PC-3 (cell line): ENCODE measurements at regions not wholly inside any gene's neighbourhood (a gene's known extent, or its start where the extent isn't known, plus 50 kb on each side); places are given as distances from the start of the nearest gene placed in this dataset.

ENCODE experiments used
- ATAC-seq: fragments of 200-7000 bp; cut with Tn5 transposase; 2 replicates; pipeline ENCODE4 v1.9.1; 2020; ENCODE audit warnings: mild to moderate bottlenecking, moderate library complexity
- BruUV-seq: library from RNA; stranded (reverse); fragments of 400-500 nt; replicated peaks from 2 replicates; lab custom pipeline; 2021; lab: Mats Ljungman, UMichigan
- CTCF ChIA-PET: fragments of 300-600 bp; sonication (Branson Sonifier 250); formaldehyde crosslinking; loops from one replicate; lab custom pipeline; 2022; ENCODE audit warnings: antibody characterized with exemption; lab: Charles Lee
- POLR2A ChIA-PET: fragments of 300-600 bp; sonication (Branson Sonifier 250); formaldehyde crosslinking; loops from one replicate; lab custom pipeline; 2022; ENCODE audit warnings: antibody characterized with exemption; ENCODE audit not compliant: unreplicated experiment; lab: Charles Lee
- DNase-seq: peaks from one replicate; pipeline ENCODE4 v3.0.0-alpha.2; 2015
- H2AFZ ChIP-seq: fragments of 300-600 bp; sonication (generic); 2 replicates; pipeline ENCODE4 v1.6.0; 2016; ENCODE audit warnings: antibody characterized with exemption, low read length
- H3F3A ChIP-seq: fragments of 300-600 bp; sonication (generic); one replicate; pipeline ENCODE4 v1.6.0; 2017; ENCODE audit warnings: antibody characterized with exemption, low read length, control low read depth, mild to moderate bottlenecking; ENCODE audit not compliant: unreplicated experiment
- H3K27ac ChIP-seq: fragments of 300-600 bp; sonication (generic); 2 replicates; pipeline ENCODE4 v1.5.1; 2016; ENCODE audit warnings: mild to moderate bottlenecking, low read length
- H3K27me3 ChIP-seq: fragments of 300-600 bp; sonication (generic); 2 replicates; pipeline ENCODE4 v1.6.1; 2016; ENCODE audit warnings: low read length, mixed read lengths
- H3K36me3 ChIP-seq: fragments of 300-600 bp; sonication (generic); 2 replicates; pipeline ENCODE4 v1.6.1; 2016; ENCODE audit warnings: low read depth, mixed run types, low read length, mixed read lengths
- H3K4me1 ChIP-seq: fragments of 300-600 bp; sonication (generic); 2 replicates; pipeline ENCODE4 v1.5.1; 2016; ENCODE audit warnings: low read length; ENCODE audit not compliant: insufficient read depth
- H3K4me2 ChIP-seq: fragments of 300-600 bp; sonication (generic); 2 replicates; pipeline ENCODE4 v1.6.0; 2016; ENCODE audit warnings: low read length
- H3K4me3 ChIP-seq: fragments of 300-600 bp; sonication (generic); 2 replicates; pipeline ENCODE4 v1.5.1; 2016; ENCODE audit warnings: mild to moderate bottlenecking, low read length, mixed read lengths
- H3K79me2 ChIP-seq: fragments of 300-600 bp; sonication (generic); 2 replicates; pipeline ENCODE4 v1.6.1; 2017; ENCODE audit warnings: low read length, mixed read lengths
- H3K9ac ChIP-seq: fragments of 300-600 bp; sonication (generic); 2 replicates; pipeline ENCODE4 v1.6.0; 2016; ENCODE audit warnings: mild to moderate bottlenecking, low read length
- H3K9me2 ChIP-seq: fragments of 300-600 bp; sonication (generic); replicated peaks from 2 replicates; pipeline ENCODE4 v1.6.1; 2016; ENCODE audit warnings: mixed run types, low read length, mixed read lengths
- H3K9me3 ChIP-seq: fragments of 300-600 bp; sonication (generic); 2 replicates; pipeline ENCODE4 v1.6.1; 2016; ENCODE audit warnings: low read length, mixed read lengths
- H4K20me1 ChIP-seq: fragments of 300-600 bp; sonication (generic); 2 replicates; pipeline ENCODE4 v1.6.1; 2016; ENCODE audit warnings: low read length, mixed read lengths
- EZH2 ChIP-seq: fragments of 300-600 bp; sonication (generic); IDR thresholded peaks from one replicate; pipeline ENCODE4 v1.6.1; 2017; ENCODE audit warnings: antibody characterized with exemption, mild to moderate bottlenecking, low read length; ENCODE audit not compliant: unreplicated experiment
- EZH2phosphoT487 ChIP-seq: fragments of 300-600 bp; sonication (generic); IDR thresholded peaks from 2 replicates; pipeline ENCODE4 v1.6.1; 2018; ENCODE audit warnings: mild to moderate bottlenecking, antibody characterized with exemption, low read length, borderline replicate concordance
- intact Hi-C: fragments of 100-400 bp; cut with micrococcal nuclease; formaldehyde crosslinking; loops from 2 replicates; pipeline ENCODE4 v1.9.0; 2023
- TF ChIP-seq, protein P1 (sequence below): fragments of 300-600 bp; sonication (generic); conservative IDR thresholded peaks from 2 replicates; pipeline ENCODE4 v1.5.1; 2017; ENCODE audit warnings: antibody characterized with exemption, low read depth, mild to moderate bottlenecking, low read length

DNA sequence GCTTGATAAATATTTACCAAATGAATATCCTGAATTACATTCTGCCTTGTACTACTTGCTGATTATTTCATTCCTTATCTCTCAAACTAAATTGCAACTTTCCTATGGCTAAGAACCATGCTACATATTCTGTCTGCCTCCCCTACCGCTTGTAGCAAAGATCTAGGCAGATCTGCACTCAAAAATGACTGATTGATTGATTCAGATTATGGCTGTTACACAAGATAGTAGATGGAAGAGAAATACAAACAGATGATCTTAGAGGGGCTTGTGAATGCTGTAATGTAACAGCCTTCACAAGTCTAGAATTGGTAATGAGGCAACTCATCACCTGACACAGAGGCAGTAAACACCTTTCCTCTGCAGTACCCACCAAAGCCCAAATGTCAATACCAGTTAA is 446.1 kb downstream of the PRELID2 start:
- DNase-seq (no peak), ATAC-seq (no peak)
- CTCF ChIA-PET: no interaction called here
- no peak overlapping the region for H2AFZ ChIP-seq
- H3K9me3 ChIP-seq: no peaks in the 10 kb centered on the region
- no peak overlapping the region for H3K4me3 ChIP-seq
- no peak overlapping the region for H3K27ac ChIP-seq
- no peaks in the 10 kb centered on the region for H3K27me3 ChIP-seq
- intact Hi-C loops: no loop called here
- H3K79me2 ChIP-seq: no peaks in the 10 kb centered on the region
- BruUV-seq: no TSS peak
- POLR2A ChIA-PET: no interaction called here
- H4K20me1 ChIP-seq: no peaks in the 10 kb centered on the region
- no peaks in the 10 kb centered on the region for H3K4me1 ChIP-seq
- H3K4me2 ChIP-seq: no peak overlapping the region
- no peaks in the 10 kb centered on the region for H3K36me3 ChIP-seq
- H3F3A ChIP-seq: no peaks in the 10 kb centered on the region
- no peaks in the 10 kb centered on the region for H3K9me2 ChIP-seq
- TF ChIP-seq, protein P1, sequence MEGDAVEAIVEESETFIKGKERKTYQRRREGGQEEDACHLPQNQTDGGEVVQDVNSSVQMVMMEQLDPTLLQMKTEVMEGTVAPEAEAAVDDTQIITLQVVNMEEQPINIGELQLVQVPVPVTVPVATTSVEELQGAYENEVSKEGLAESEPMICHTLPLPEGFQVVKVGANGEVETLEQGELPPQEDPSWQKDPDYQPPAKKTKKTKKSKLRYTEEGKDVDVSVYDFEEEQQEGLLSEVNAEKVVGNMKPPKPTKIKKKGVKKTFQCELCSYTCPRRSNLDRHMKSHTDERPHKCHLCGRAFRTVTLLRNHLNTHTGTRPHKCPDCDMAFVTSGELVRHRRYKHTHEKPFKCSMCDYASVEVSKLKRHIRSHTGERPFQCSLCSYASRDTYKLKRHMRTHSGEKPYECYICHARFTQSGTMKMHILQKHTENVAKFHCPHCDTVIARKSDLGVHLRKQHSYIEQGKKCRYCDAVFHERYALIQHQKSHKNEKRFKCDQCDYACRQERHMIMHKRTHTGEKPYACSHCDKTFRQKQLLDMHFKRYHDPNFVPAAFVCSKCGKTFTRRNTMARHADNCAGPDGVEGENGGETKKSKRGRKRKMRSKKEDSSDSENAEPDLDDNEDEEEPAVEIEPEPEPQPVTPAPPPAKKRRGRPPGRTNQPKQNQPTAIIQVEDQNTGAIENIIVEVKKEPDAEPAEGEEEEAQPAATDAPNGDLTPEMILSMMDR: no peak
- TF ChIP-seq EZH2 (no peak), EZH2phosphoT487 (no peak)
- H3K9ac ChIP-seq: no peak overlapping the region

DNA sequence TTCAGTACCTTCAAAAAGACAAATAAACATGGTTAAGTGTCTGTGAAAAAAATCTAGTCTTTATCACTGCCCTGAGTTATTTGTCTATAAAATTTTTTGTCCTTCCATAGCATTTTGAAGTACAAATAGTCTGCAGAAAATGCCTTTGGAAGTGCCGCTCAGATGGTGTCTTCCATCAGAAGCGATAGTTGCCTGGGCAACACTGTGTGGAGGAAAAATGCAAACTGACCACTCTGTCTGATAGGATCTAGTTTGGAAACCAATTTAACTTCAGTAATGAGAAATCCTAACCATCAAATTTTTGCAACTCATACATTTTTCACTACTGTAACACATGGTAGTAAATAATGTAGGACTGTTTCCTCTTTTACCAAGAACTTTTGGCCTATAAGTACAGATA is 449.9 kb downstream of the PRELID2 start:
- H3F3A ChIP-seq: no peaks in the 10 kb centered on the region
- ATAC-seq (no peak), DNase-seq (no peak)
- TF ChIP-seq EZH2phosphoT487 (no peak), EZH2 (no peak)
- TF ChIP-seq, protein P1: no peak
- no peak overlapping the region for H2AFZ ChIP-seq
- H3K4me2 ChIP-seq: no peak overlapping the region
- ChIA-PET POLR2A (no interaction called here), CTCF (no interaction called here)
- no peaks in the 10 kb centered on the region for H4K20me1 ChIP-seq
- H3K79me2 ChIP-seq: no peaks in the 10 kb centered on the region
- no peaks in the 10 kb centered on the region for H3K36me3 ChIP-seq
- H3K4me1 ChIP-seq: no peaks in the 10 kb centered on the region
- no peak overlapping the region for H3K4me3 ChIP-seq
- no peaks in the 10 kb centered on the region for H3K27me3 ChIP-seq
- H3K9ac ChIP-seq: no peak overlapping the region
- intact Hi-C loops: no loop called here
- no peaks in the 10 kb centered on the region for H3K9me3 ChIP-seq
- H3K27ac ChIP-seq: no peak overlapping the region
- no TSS peak for BruUV-seq
- no peaks in the 10 kb centered on the region for H3K9me2 ChIP-seq

DNA sequence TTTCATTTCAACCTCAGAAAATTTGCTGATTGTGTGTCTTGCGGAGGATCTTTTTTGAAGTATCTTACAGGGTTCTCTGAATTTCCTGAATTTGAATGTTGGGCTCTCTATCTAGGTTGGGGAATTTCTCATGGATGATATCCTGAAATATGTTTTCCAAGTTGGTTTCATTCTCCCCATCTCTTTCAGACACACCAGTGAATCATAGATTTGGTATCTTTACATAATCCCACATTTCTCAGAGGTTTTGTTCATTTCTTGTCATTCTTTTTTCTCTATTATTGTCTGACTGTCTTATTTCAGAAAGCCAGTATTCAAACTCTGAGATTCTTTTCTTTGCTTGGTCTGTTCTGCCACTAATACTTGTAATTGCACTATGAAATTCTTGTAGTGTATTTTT is 456.9 kb downstream of the PRELID2 start:
- TF ChIP-seq EZH2 (no peak), EZH2phosphoT487 (no peak)
- TF ChIP-seq, protein P1: no peak
- H3K9me2 ChIP-seq: no peaks in the 10 kb centered on the region
- intact Hi-C loops: no loop called here
- no peaks in the 10 kb centered on the region for H3K27me3 ChIP-seq
- H3K9me3 ChIP-seq: no peaks in the 10 kb centered on the region
- no peaks in the 10 kb centered on the region for H4K20me1 ChIP-seq
- no peak overlapping the region for H3K4me2 ChIP-seq
- H3K4me1 ChIP-seq: no peaks in the 10 kb centered on the region
- no peaks in the 10 kb centered on the region for H3K36me3 ChIP-seq
- DNase-seq (no peak), ATAC-seq (no peak)
- no peak overlapping the region for H3K4me3 ChIP-seq
- no peak overlapping the region for H2AFZ ChIP-seq
- no peaks in the 10 kb centered on the region for H3F3A ChIP-seq
- CTCF ChIA-PET: no interaction called here
- no TSS peak for BruUV-seq
- POLR2A ChIA-PET: no interaction called here
- no peaks in the 10 kb centered on the region for H3K79me2 ChIP-seq
- no peak overlapping the region for H3K27ac ChIP-seq
- no peak overlapping the region for H3K9ac ChIP-seq
